PC-3 (cell line): ENCODE measurements at regions not wholly inside any gene's neighbourhood (a gene's known extent, or its start where the extent isn't known, plus 50 kb on each side); places are given as distances from the start of the nearest gene placed in this dataset.

ENCODE experiments used
- ATAC-seq: fragments of 200-7000 bp; cut with Tn5 transposase; 2 replicates; pipeline ENCODE4 v1.9.1; 2020; ENCODE audit warnings: mild to moderate bottlenecking, moderate library complexity
- BruUV-seq: library from RNA; stranded (reverse); fragments of 400-500 nt; replicated peaks from 2 replicates; lab custom pipeline; 2021; lab: Mats Ljungman, UMichigan
- CTCF ChIA-PET: fragments of 300-600 bp; sonication (Branson Sonifier 250); formaldehyde crosslinking; loops from one replicate; lab custom pipeline; 2022; ENCODE audit warnings: antibody characterized with exemption; lab: Charles Lee
- POLR2A ChIA-PET: fragments of 300-600 bp; sonication (Branson Sonifier 250); formaldehyde crosslinking; loops from one replicate; lab custom pipeline; 2022; ENCODE audit warnings: antibody characterized with exemption; ENCODE audit not compliant: unreplicated experiment; lab: Charles Lee
- DNase-seq: peaks from one replicate; pipeline ENCODE4 v3.0.0-alpha.2; 2015
- H2AFZ ChIP-seq: fragments of 300-600 bp; sonication (generic); 2 replicates; pipeline ENCODE4 v1.6.0; 2016; ENCODE audit warnings: antibody characterized with exemption, low read length
- H3F3A ChIP-seq: fragments of 300-600 bp; sonication (generic); one replicate; pipeline ENCODE4 v1.6.0; 2017; ENCODE audit warnings: antibody characterized with exemption, low read length, control low read depth, mild to moderate bottlenecking; ENCODE audit not compliant: unreplicated experiment
- H3K27ac ChIP-seq: fragments of 300-600 bp; sonication (generic); 2 replicates; pipeline ENCODE4 v1.5.1; 2016; ENCODE audit warnings: mild to moderate bottlenecking, low read length
- H3K27me3 ChIP-seq: fragments of 300-600 bp; sonication (generic); 2 replicates; pipeline ENCODE4 v1.6.1; 2016; ENCODE audit warnings: low read length, mixed read lengths
- H3K36me3 ChIP-seq: fragments of 300-600 bp; sonication (generic); 2 replicates; pipeline ENCODE4 v1.6.1; 2016; ENCODE audit warnings: low read depth, mixed run types, low read length, mixed read lengths
- H3K4me1 ChIP-seq: fragments of 300-600 bp; sonication (generic); 2 replicates; pipeline ENCODE4 v1.5.1; 2016; ENCODE audit warnings: low read length; ENCODE audit not compliant: insufficient read depth
- H3K4me2 ChIP-seq: fragments of 300-600 bp; sonication (generic); 2 replicates; pipeline ENCODE4 v1.6.0; 2016; ENCODE audit warnings: low read length
- H3K4me3 ChIP-seq: fragments of 300-600 bp; sonication (generic); 2 replicates; pipeline ENCODE4 v1.5.1; 2016; ENCODE audit warnings: mild to moderate bottlenecking, low read length, mixed read lengths
- H3K79me2 ChIP-seq: fragments of 300-600 bp; sonication (generic); 2 replicates; pipeline ENCODE4 v1.6.1; 2017; ENCODE audit warnings: low read length, mixed read lengths
- H3K9ac ChIP-seq: fragments of 300-600 bp; sonication (generic); 2 replicates; pipeline ENCODE4 v1.6.0; 2016; ENCODE audit warnings: mild to moderate bottlenecking, low read length
- H3K9me2 ChIP-seq: fragments of 300-600 bp; sonication (generic); replicated peaks from 2 replicates; pipeline ENCODE4 v1.6.1; 2016; ENCODE audit warnings: mixed run types, low read length, mixed read lengths
- H3K9me3 ChIP-seq: fragments of 300-600 bp; sonication (generic); 2 replicates; pipeline ENCODE4 v1.6.1; 2016; ENCODE audit warnings: low read length, mixed read lengths
- H4K20me1 ChIP-seq: fragments of 300-600 bp; sonication (generic); 2 replicates; pipeline ENCODE4 v1.6.1; 2016; ENCODE audit warnings: low read length, mixed read lengths
- CTCF ChIP-seq: fragments of 300-600 bp; sonication (generic); conservative IDR thresholded peaks from 2 replicates; pipeline ENCODE4 v1.5.1; 2017; ENCODE audit warnings: antibody characterized with exemption, low read depth, mild to moderate bottlenecking, low read length
- EZH2 ChIP-seq: fragments of 300-600 bp; sonication (generic); IDR thresholded peaks from one replicate; pipeline ENCODE4 v1.6.1; 2017; ENCODE audit warnings: antibody characterized with exemption, mild to moderate bottlenecking, low read length; ENCODE audit not compliant: unreplicated experiment
- EZH2phosphoT487 ChIP-seq: fragments of 300-600 bp; sonication (generic); IDR thresholded peaks from 2 replicates; pipeline ENCODE4 v1.6.1; 2018; ENCODE audit warnings: mild to moderate bottlenecking, antibody characterized with exemption, low read length, borderline replicate concordance
- intact Hi-C: fragments of 100-400 bp; cut with micrococcal nuclease; formaldehyde crosslinking; loops from 2 replicates; pipeline ENCODE4 v1.9.0; 2023

DNA sequence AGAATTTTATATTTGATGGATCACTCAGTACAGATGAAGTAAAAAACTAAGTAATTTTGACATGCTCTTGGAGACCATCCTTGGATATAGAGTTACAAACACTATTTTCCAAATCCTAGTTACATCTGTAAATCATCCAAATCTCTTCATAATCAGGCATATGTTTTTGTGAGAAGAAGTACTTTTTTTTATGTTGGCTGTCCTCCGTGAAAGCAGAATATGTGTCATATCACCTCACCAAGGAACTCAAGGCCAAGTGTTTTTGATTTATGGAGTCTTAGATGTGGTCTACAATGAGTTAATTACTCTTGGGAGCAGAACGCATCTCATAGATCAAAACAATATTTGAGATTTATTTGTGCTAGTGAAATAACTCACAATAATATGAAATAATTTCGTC, 416.5 kb upstream of the TGFBR2 start:
- H3K79me2 ChIP-seq: no peaks in the 10 kb centered on the region
- intact Hi-C loops: no loop called here
- BruUV-seq: no TSS peak
- no peaks in the 10 kb centered on the region for H3K9me3 ChIP-seq
- H2AFZ ChIP-seq: no peak overlapping the region
- H3K9me2 ChIP-seq: no peaks in the 10 kb centered on the region
- no peak overlapping the region for H3K4me3 ChIP-seq
- no peaks in the 10 kb centered on the region for H3K36me3 ChIP-seq
- ChIA-PET CTCF (no interaction called here), POLR2A (no interaction called here)
- no peaks in the 10 kb centered on the region for H4K20me1 ChIP-seq
- no peak for DNase-seq
- H3K9ac ChIP-seq: no peak overlapping the region
- no peak overlapping the region for H3K4me2 ChIP-seq
- peaks cover 12% of the 10 kb centered on the region for H3K4me1 ChIP-seq
- no peak for ATAC-seq
- no peaks in the 10 kb centered on the region for H3F3A ChIP-seq
- no peaks in the 10 kb centered on the region for H3K27me3 ChIP-seq
- TF ChIP-seq EZH2 (no peak), CTCF (no peak), EZH2phosphoT487 (no peak)
- no peak overlapping the region for H3K27ac ChIP-seq

DNA sequence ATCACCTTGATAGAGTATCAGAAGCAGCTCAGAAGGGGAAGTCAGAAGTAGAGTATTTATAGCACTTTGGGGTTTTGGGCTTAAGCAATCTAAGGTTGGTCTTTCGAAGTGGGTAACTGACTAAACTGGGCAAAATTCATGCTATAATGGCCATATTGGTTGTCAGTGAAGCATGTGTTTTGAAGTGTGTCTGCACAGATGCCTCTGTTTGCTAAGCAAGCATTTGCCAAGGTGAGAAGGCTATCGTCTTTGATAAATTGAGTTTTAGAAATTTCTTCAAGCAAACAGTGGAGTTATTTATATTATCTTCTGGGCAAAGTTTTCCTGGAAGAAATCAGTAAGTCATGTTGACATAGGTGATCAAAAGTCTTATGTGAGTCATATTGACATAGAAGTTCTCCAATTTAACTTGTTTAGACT, 412.8 kb upstream of the TGFBR2 start:
- Histone ChIP-seq H3K79me2 (no peaks in the 10 kb centered on the region), H2AFZ (no peak overlapping the region), H3F3A (no peaks in the 10 kb centered on the region), H3K4me1 (peaks cover 12% of the 10 kb centered on the region), H3K9me2 (no peaks in the 10 kb centered on the region), H3K27me3 (no peaks in the 10 kb centered on the region), H3K36me3 (no peaks in the 10 kb centered on the region), H4K20me1 (no peaks in the 10 kb centered on the region), H3K4me2 (no peak overlapping the region), H3K27ac (no peak overlapping the region), H3K9me3 (no peaks in the 10 kb centered on the region), H3K9ac (no peak overlapping the region), H3K4me3 (no peak overlapping the region)
- BruUV-seq: no TSS peak
- ChIA-PET CTCF (no interaction called here), POLR2A (no interaction called here)
- DNase-seq (no peak), ATAC-seq (peak; percentile 43; the same call in 1 of the 2 replicates)
- intact Hi-C loops: no loop called here
- TF ChIP-seq EZH2phosphoT487 (no peak), EZH2 (no peak), CTCF (no peak)

GRCh38 chr3:30195352-30195751, 411.0 kb upstream of the TGFBR2 start:
- no TSS peak for BruUV-seq
- intact Hi-C loops: loop anchor here (5.0 kb wide), 1 partner anchor 162 kb away; no protein-coding TSS in a partner anchor
- CTCF ChIA-PET: no interaction called here

More at GRCh38 chr3:30195352-30195751, 411.0 kb upstream of the TGFBR2 start:
- H3K27me3 ChIP-seq: no peaks in the 10 kb centered on the region
- H3K27ac ChIP-seq: no peak overlapping the region
- no peaks in the 10 kb centered on the region for H3K36me3 ChIP-seq
- DNase-seq: no peak
- no peaks in the 10 kb centered on the region for H3F3A ChIP-seq
- POLR2A ChIA-PET: interaction anchor here (0.6 kb wide), 1 partner anchor 639 kb away, joined by 3 read pairs; no protein-coding TSS in a partner anchor
- H3K9ac ChIP-seq: no peak overlapping the region
- H2AFZ ChIP-seq: no peak overlapping the region
- TF ChIP-seq CTCF (no peak), EZH2 (no peak), EZH2phosphoT487 (no peak)
- ATAC-seq: no peak
- no peaks in the 10 kb centered on the region for H3K9me2 ChIP-seq
- H3K9me3 ChIP-seq: no peaks in the 10 kb centered on the region
- no peaks in the 10 kb centered on the region for H4K20me1 ChIP-seq
- no peaks in the 10 kb centered on the region for H3K79me2 ChIP-seq
- no peak overlapping the region for H3K4me3 ChIP-seq
- H3K4me2 ChIP-seq: no peak overlapping the region
- H3K4me1 ChIP-seq: peaks cover 8% of the 10 kb centered on the region
